ENCODE measurements at regions not wholly inside any gene's neighbourhood (a gene's known extent, or its start where the extent isn't known, plus 50 kb on each side); places are given as distances from the start of the nearest gene placed in this dataset.
A peak's percentile ranks its signal among the peaks of the same experiment; 100 is the strongest.

DNA sequence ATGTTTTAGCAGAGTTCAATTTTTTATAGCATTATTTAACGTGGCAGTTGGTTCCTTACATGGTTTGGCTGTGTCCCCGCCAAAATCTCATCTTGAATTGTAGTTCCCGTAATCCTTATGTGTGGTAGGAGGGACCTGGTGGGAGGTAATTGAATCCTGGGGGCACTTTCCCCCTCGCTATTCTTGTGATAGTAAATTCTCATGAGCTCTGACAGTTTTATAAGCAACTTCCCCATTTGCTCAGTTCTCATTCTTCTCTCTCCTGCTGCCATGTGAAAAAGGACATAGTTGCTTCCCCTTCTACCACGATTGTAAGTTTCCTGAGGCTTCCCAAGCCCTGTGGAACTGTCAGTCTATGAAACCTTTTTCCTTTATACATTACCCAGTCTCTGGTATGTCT lies 329.5 kb downstream of the GRIA2 start:
- DNase-seq (ENCODE audit: low read depth in 1 of 2, low spot score in 1 of 2): peak in 1 of 2 experiments; percentile 14
- H3K27me3 ChIP-seq (ENCODE audit: insufficient read depth, poor library complexity, severe bottlenecking): no peaks in the 10 kb centered on the region
- peak; percentile 21; the same call in 1 of the 2 replicates for TF ChIP-seq SPI1 (IDR thresholded peaks at IDR 0.05; ENCODE audit: borderline replicate concordance, low read depth)
- TF ChIP-seq CTCF (IDR thresholded peaks at IDR 0.05; ENCODE audit: insufficient read depth, low read length): no peak
- TF ChIP-seq, protein P1, sequence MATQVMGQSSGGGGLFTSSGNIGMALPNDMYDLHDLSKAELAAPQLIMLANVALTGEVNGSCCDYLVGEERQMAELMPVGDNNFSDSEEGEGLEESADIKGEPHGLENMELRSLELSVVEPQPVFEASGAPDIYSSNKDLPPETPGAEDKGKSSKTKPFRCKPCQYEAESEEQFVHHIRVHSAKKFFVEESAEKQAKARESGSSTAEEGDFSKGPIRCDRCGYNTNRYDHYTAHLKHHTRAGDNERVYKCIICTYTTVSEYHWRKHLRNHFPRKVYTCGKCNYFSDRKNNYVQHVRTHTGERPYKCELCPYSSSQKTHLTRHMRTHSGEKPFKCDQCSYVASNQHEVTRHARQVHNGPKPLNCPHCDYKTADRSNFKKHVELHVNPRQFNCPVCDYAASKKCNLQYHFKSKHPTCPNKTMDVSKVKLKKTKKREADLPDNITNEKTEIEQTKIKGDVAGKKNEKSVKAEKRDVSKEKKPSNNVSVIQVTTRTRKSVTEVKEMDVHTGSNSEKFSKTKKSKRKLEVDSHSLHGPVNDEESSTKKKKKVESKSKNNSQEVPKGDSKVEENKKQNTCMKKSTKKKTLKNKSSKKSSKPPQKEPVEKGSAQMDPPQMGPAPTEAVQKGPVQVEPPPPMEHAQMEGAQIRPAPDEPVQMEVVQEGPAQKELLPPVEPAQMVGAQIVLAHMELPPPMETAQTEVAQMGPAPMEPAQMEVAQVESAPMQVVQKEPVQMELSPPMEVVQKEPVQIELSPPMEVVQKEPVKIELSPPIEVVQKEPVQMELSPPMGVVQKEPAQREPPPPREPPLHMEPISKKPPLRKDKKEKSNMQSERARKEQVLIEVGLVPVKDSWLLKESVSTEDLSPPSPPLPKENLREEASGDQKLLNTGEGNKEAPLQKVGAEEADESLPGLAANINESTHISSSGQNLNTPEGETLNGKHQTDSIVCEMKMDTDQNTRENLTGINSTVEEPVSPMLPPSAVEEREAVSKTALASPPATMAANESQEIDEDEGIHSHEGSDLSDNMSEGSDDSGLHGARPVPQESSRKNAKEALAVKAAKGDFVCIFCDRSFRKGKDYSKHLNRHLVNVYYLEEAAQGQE (IDR thresholded peaks at IDR 0.05; ENCODE audit: insufficient replicate concordance, low read depth): no peak
- H3K27ac ChIP-seq (replicated peaks): no peak overlapping the region
- H3K4me3 ChIP-seq (replicated peaks; ENCODE audit: insufficient read depth, low read length): no peak overlapping the region

- H3K27ac ChIP-seq (replicated peaks): no peak overlapping the region
- no peak overlapping the region for H3K4me3 ChIP-seq (replicated peaks; ENCODE audit: insufficient read depth, low read length)
- DNase-seq (ENCODE audit: low read depth in 1 of 2, low spot score in 1 of 2): no peak
- H3K27me3 ChIP-seq (ENCODE audit: insufficient read depth, poor library complexity, severe bottlenecking): no peaks in the 10 kb centered on the region
- TF ChIP-seq CTCF (IDR thresholded peaks at IDR 0.05; ENCODE audit: insufficient read depth, low read length) (no peak), SPI1 (IDR thresholded peaks at IDR 0.05; ENCODE audit: borderline replicate concordance, low read depth) (no peak), GABPA (IDR thresholded peaks at IDR 0.05; ENCODE audit: low read depth) (no peak)
Observed at GRCh38 chr4:157527954-157528353, 307.4 kb downstream of the GRIA2 start.

GRCh38 chr4:157521906-157522305 lies 301.4 kb downstream of the GRIA2 start:
- TF ChIP-seq GABPA (IDR thresholded peaks at IDR 0.05; ENCODE audit: low read depth) (no peak), CTCF (IDR thresholded peaks at IDR 0.05; ENCODE audit: insufficient read depth, low read length) (no peak), POLR2AphosphoS5 (IDR thresholded peaks at IDR 0.05; ENCODE audit: low read depth) (no peak), SPI1 (IDR thresholded peaks at IDR 0.05; ENCODE audit: borderline replicate concordance, low read depth) (no peak)
- TF ChIP-seq, protein P1 (IDR thresholded peaks at IDR 0.05; ENCODE audit: insufficient replicate concordance, low read depth): no peak
- DNase-seq (ENCODE audit: low read depth in 1 of 2, low spot score in 1 of 2): no peak
- no peaks in the 10 kb centered on the region for H3K27me3 ChIP-seq (ENCODE audit: insufficient read depth, poor library complexity, severe bottlenecking)
- no peak overlapping the region for H3K4me3 ChIP-seq (replicated peaks; ENCODE audit: insufficient read depth, low read length)
- no peak overlapping the region for H3K27ac ChIP-seq (replicated peaks)

DNA sequence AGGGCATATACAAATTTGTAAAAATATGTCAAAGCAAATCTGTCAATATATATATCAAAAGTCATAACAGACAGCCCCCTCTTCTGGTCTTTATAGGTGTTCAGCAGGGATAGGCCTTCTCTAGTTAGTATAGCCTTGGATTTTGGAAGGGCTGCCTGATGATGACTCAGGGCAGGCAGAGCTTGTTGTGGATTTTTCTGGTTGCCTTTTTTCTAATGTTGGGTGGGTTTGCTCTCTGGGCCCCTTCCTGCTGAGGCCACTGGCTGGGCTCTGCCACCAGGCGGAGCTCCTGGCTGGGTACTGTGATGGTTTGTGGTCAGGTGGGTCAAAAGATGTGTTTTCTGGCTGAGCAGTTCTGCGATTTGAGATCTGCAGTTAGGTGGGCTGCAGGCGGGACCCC lies 294.2 kb downstream of the GRIA2 start:
- Histone ChIP-seq H3K27me3 (ENCODE audit: insufficient read depth, poor library complexity, severe bottlenecking) (no peaks in the 10 kb centered on the region), H3K27ac (replicated peaks) (no peak overlapping the region), H3K4me3 (replicated peaks; ENCODE audit: insufficient read depth, low read length) (no peak overlapping the region)
- no peak for TF ChIP-seq SPI1 (IDR thresholded peaks at IDR 0.05; ENCODE audit: borderline replicate concordance, low read depth)
- no peak for TF ChIP-seq GABPA (IDR thresholded peaks at IDR 0.05; ENCODE audit: low read depth)
- TF ChIP-seq POLR2AphosphoS5 (IDR thresholded peaks at IDR 0.05; ENCODE audit: low read depth): no peak
- no peak for TF ChIP-seq CTCF (IDR thresholded peaks at IDR 0.05; ENCODE audit: insufficient read depth, low read length)
- TF ChIP-seq, protein P1 (IDR thresholded peaks at IDR 0.05; ENCODE audit: insufficient replicate concordance, low read depth): no peak
- no peak for DNase-seq (ENCODE audit: low read depth in 1 of 2, low spot score in 1 of 2)

All from HL-60 (cell line).